B cell (primary cell): ENCODE measurements at regions not wholly inside any gene's neighbourhood (a gene's known extent, or its start where the extent isn't known, plus 50 kb on each side); places are given as distances from the start of the nearest gene placed in this dataset.

Source experiments
- ATAC-seq: fragments of 200-7000 bp; cut with Tn5 transposase; one replicate; pipeline ENCODE4 v1.10.0; 2021; ENCODE audit warnings: low read depth, mild to moderate bottlenecking, moderate number of reproducible peaks, moderate library complexity
- CTCF ChIA-PET: fragments of 350-600 bp; sonication (Branson Sonifier 250); formaldehyde crosslinking; loops from one replicate; lab custom pipeline; 2021; ENCODE audit warnings: antibody characterized with exemption, inconsistent platforms; lab: Charles Lee
- POLR2A ChIA-PET: fragments of 350-600 bp; sonication (Branson Sonifier 250); formaldehyde crosslinking; loops from one replicate; lab custom pipeline; 2021; ENCODE audit warnings: antibody characterized with exemption; lab: Charles Lee
- DNase-seq: peaks from one replicate; pipeline ENCODE4 v3.0.0; 2013
- H2AFZ ChIP-seq: 2 replicates; pipeline ENCODE4 v1.6.1; 2012; ENCODE audit warnings: mild to moderate bottlenecking, low read depth, low read length; ENCODE audit not compliant: insufficient read depth, poor library complexity, severe bottlenecking
- H3K27ac ChIP-seq, 2 donors: 1 replicate in 1 of 2; 2 replicates in 1 of 2; pipeline ENCODE4 v1.5.1; 2012 to 2013; ENCODE audit warnings: low read length in 2 of 2, mild to moderate bottlenecking in 2 of 2, moderate library complexity in 1 of 2
- H3K27me3 ChIP-seq, 4 experiments: fragments of 200-600 bp in 1 of 4; sonication (generic) in 1 of 4; replicated peaks in 1 of 4; 1 replicate in 2 of 4; 2 replicates in 2 of 4; pipeline versions ENCODE4 v1.6.1 to v1.7.0; 2013 to 2016; ENCODE audit warnings: low read length in 3 of 4, mild to moderate bottlenecking in 2 of 4, mixed read lengths in 1 of 4, moderate library complexity in 1 of 4; ENCODE audit not compliant: insufficient read depth in 4 of 4, control insufficient read depth in 3 of 4; ENCODE audit errors: control extremely low read depth in 1 of 4
- H3K36me3 ChIP-seq, 2 experiments: replicated peaks in 1 of 2; 1 replicate in 1 of 2; 2 replicates in 1 of 2; pipeline versions ENCODE4 v1.6.1 to v1.7.1; 2013; ENCODE audit warnings: low read length in 1 of 2; ENCODE audit not compliant: insufficient read depth in 2 of 2, control insufficient read depth in 1 of 2; ENCODE audit errors: control extremely low read depth in 1 of 2, extremely low read depth in 1 of 2
- H3K4me1 ChIP-seq, 2 donors: fragments of 200-600 bp in 1 of 2; sonication (generic) in 1 of 2; 1 replicate in 1 of 2; 2 replicates in 1 of 2; pipeline versions ENCODE4 v1.5.1 to v1.6.1; 2013 to 2017; ENCODE audit warnings: low read length in 2 of 2; ENCODE audit not compliant: control insufficient read depth in 2 of 2, insufficient read depth in 2 of 2
- H3K4me2 ChIP-seq: replicated peaks from 2 replicates; pipeline ENCODE3; 2012; ENCODE audit warnings: mild to moderate bottlenecking, low read depth, low read length; ENCODE audit not compliant: poor library complexity, severe bottlenecking
- H3K4me3 ChIP-seq, 5 experiments: fragments of 200-600 bp in 1 of 5; sonication (generic) in 1 of 5; 1 replicate in 3 of 5; 2 replicates in 2 of 5; pipeline versions ENCODE4 v1.5.1 to v1.7.0; 2011 to 2016; ENCODE audit warnings: low read length in 4 of 5, mild to moderate bottlenecking in 4 of 5, low read depth in 2 of 5, control low read depth in 1 of 5, moderate library complexity in 1 of 5; ENCODE audit not compliant: insufficient read depth in 1 of 5; ENCODE audit errors: control extremely low read depth in 1 of 5, extremely low read depth in 1 of 5
- H3K79me2 ChIP-seq: fragments of 200-600 bp; sonication (generic); one replicate; pipeline ENCODE4 v1.6.0; 2016; ENCODE audit warnings: low read length; ENCODE audit not compliant: control insufficient read depth, insufficient read depth
- H3K9ac ChIP-seq: fragments of 200-600 bp; sonication (generic); 2 replicates; pipeline ENCODE4 v1.6.1; 2017; ENCODE audit warnings: mild to moderate bottlenecking, low read length, moderate library complexity
- H3K9me3 ChIP-seq, 3 donors: one replicate each; pipeline versions ENCODE4 v1.6.1 to v1.7.1; 2013; ENCODE audit warnings: low read length in 2 of 3; ENCODE audit not compliant: control insufficient read depth in 2 of 3, insufficient read depth in 1 of 3; ENCODE audit errors: control extremely low read depth in 1 of 3
- H4K20me1 ChIP-seq: 2 replicates; pipeline ENCODE4 v1.6.0; 2012; ENCODE audit warnings: mild to moderate bottlenecking, low read length; ENCODE audit not compliant: insufficient read depth, control insufficient read depth, poor library complexity, severe bottlenecking
- H3K27ac Mint-ChIP-seq: one replicate; pipeline ENCODE4 v1.8.0; 2021; ENCODE audit warnings: mixed read lengths
- H3K27me3 Mint-ChIP-seq: one replicate; pipeline ENCODE4 v1.8.0; 2021; ENCODE audit warnings: mixed read lengths
- H3K4me1 Mint-ChIP-seq: one replicate; pipeline ENCODE4 v1.8.0; 2021; ENCODE audit warnings: mixed read lengths
- H3K4me3 Mint-ChIP-seq: one replicate; pipeline ENCODE4 v1.8.0; 2021; ENCODE audit warnings: mixed read lengths
- H3K9me3 Mint-ChIP-seq: one replicate; pipeline ENCODE4 v1.8.0; 2022; ENCODE audit warnings: mixed read lengths; ENCODE audit not compliant: insufficient read depth
- EZH2 ChIP-seq: IDR thresholded peaks from 2 replicates; pipeline ENCODE4 v1.6.1; 2012; ENCODE audit warnings: borderline replicate concordance, low read depth, mild to moderate bottlenecking, moderate library complexity, low read length; ENCODE audit not compliant: insufficient read depth, poor library complexity, severe bottlenecking
- WGBS: methylation state at CpG from one replicate; pipeline ENCODE4 v1.1.5; 2013; ENCODE audit warnings: missing lambda C conversion rate; ENCODE audit not compliant: insufficient coverage; 5-methylcytosine and 5-hydroxymethylcytosine counted together
- intact Hi-C: fragments of 100-400 bp; cut with micrococcal nuclease; formaldehyde crosslinking; loops from one replicate; pipeline ENCODE4 v1.10.0; 2022
- TF ChIP-seq, protein P1 (sequence below): fragments of 200-600 bp; IDR thresholded peaks from one replicate; pipeline ENCODE4 v1.8.0; 2022; ENCODE audit warnings: antibody characterized with exemption, mild to moderate bottlenecking

DNA sequence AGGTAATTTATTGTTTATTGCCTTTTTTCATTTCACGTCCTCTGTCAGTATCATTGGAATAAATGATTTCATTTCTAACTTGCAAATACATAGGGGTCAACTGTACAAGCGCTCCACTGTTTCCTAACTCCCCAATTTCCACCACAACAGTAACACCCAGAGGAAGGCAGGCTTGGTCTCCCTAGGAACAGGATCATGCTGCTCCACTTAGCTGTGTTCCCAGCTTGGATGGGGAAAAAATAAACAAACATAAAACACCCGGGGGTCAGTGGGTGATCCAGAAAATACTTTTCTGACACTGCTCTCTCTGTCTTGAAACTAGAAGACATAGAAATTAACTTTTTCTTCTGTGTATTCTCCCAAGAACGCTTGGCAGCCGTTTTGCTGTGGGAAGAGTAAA lies 772.5 kb downstream of the TRIML1 start:
- Histone ChIP-seq H3K27ac (no peak overlapping the region), H3K79me2 (no peaks in the 10 kb centered on the region), H3K9me3 (peaks cover 0 to 9% (median 0%) of the 10 kb centered on the region in 3 donors), H3K4me3 (no peak overlapping the region), H3K4me1 (no peaks in the 10 kb centered on the region), H3K4me2 (no peak overlapping the region), H3K27me3 (no peaks in the 10 kb centered on the region), H2AFZ (no peak overlapping the region), H3K36me3 (no peaks in the 10 kb centered on the region), H3K9ac (no peak overlapping the region), H4K20me1 (no peaks in the 10 kb centered on the region)
- Mint-ChIP-seq H3K27ac (no peak overlapping the region), H3K27me3 (no peaks in the 10 kb centered on the region), H3K4me3 (no peak overlapping the region), H3K9me3 (peaks cover 2% of the 10 kb centered on the region), H3K4me1 (no peaks in the 10 kb centered on the region)
- TF ChIP-seq EZH2, result no peak
- TF ChIP-seq, protein P1, sequence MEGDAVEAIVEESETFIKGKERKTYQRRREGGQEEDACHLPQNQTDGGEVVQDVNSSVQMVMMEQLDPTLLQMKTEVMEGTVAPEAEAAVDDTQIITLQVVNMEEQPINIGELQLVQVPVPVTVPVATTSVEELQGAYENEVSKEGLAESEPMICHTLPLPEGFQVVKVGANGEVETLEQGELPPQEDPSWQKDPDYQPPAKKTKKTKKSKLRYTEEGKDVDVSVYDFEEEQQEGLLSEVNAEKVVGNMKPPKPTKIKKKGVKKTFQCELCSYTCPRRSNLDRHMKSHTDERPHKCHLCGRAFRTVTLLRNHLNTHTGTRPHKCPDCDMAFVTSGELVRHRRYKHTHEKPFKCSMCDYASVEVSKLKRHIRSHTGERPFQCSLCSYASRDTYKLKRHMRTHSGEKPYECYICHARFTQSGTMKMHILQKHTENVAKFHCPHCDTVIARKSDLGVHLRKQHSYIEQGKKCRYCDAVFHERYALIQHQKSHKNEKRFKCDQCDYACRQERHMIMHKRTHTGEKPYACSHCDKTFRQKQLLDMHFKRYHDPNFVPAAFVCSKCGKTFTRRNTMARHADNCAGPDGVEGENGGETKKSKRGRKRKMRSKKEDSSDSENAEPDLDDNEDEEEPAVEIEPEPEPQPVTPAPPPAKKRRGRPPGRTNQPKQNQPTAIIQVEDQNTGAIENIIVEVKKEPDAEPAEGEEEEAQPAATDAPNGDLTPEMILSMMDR, result no peak
- DNase-seq (no peak), ATAC-seq (no peak)
- WGBS, result 88% methylated on average over 1 of the region's 5 CpGs
- CTCF ChIA-PET, result no interaction called here
- intact Hi-C loops, result no loop called here
- POLR2A ChIA-PET, result no interaction called here

DNA sequence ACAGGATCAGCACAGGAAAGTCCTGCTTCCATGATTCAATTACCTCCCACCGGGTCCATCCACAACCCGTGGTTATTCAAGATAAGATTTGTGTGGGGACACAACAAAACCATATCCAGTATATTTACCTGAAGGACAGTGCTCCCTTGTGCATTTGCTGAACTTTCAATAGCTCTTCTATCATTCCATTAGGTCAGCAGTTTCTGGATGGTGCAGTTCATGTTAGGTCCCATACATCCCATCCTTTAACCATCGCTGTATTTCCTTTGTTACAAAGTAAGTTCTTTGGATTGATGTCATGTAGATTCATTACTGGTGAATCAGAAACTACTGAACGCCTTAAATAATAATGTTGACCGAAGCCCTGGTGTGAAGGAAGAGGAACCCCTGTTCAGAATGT lies 775.9 kb downstream of the TRIML1 start:
- DNase-seq, result no peak

More for the DNA sequence above, 775.9 kb downstream of the TRIML1 start:
- peaks cover 0 to 9% (median 0%) of the 10 kb centered on the region in 3 donors for H3K9me3 ChIP-seq
- H2AFZ ChIP-seq, result no peak overlapping the region
- peaks cover 2% of the 10 kb centered on the region for H3K9me3 Mint-ChIP-seq
- H3K4me1 Mint-ChIP-seq, result no peaks in the 10 kb centered on the region
- H4K20me1 ChIP-seq, result no peaks in the 10 kb centered on the region
- WGBS, result 68% methylated on average over 4 of the region's 5 CpGs
- no peaks in the 10 kb centered on the region for H3K4me1 ChIP-seq
- no peaks in the 10 kb centered on the region for H3K27me3 ChIP-seq
- no peaks in the 10 kb centered on the region for H3K79me2 ChIP-seq
- ChIA-PET POLR2A (no interaction called here), CTCF (no interaction called here)
- no peak overlapping the region for H3K9ac ChIP-seq
- H3K27ac ChIP-seq, result no peak overlapping the region
- H3K27ac Mint-ChIP-seq, result no peak overlapping the region
- H3K27me3 Mint-ChIP-seq, result no peaks in the 10 kb centered on the region
- TF ChIP-seq, protein P1, result no peak
- TF ChIP-seq EZH2, result no peak
- intact Hi-C loops, result no loop called here
- ATAC-seq, result no peak
- no peak overlapping the region for H3K4me3 ChIP-seq
- no peaks in the 10 kb centered on the region for H3K36me3 ChIP-seq
- H3K4me2 ChIP-seq, result no peak overlapping the region
- H3K4me3 Mint-ChIP-seq, result no peak overlapping the region
